ENCODE measurements at regions not wholly inside any gene's neighbourhood (a gene's known extent, or its start where the extent isn't known, plus 50 kb on each side); places are given as distances from the start of the nearest gene placed in this dataset.

GRCh38 chr1:25036117-25036546 is 106.1 kb upstream of the RUNX3 start (continued):
- TF ChIP-seq NBN (conservative IDR thresholded peaks at IDR 0.05), result 0 out of 2 replicates have a peak, but pooled peaks have one; percentile 10
- no peak for TF ChIP-seq ZNF782 (CRISPR knock-in tag; IDR thresholded peaks at IDR 0.05; ENCODE audit: borderline replicate concordance)
- TF ChIP-seq RAD51 (IDR thresholded peaks at IDR 0.05; ENCODE audit: borderline replicate concordance), result 0 out of 2 replicates have a peak, but pooled peaks have one; percentile 19
- no peak for TF ChIP-seq ZNF30 (CRISPR knock-in tag; IDR thresholded peaks at IDR 0.05)
- TF ChIP-seq SRSF4 (IDR thresholded peaks at IDR 0.05; ENCODE audit: low read depth, low read length, poor library complexity, severe bottlenecking), result no peak
- TF ChIP-seq ZFYVE20 (CRISPR knock-in tag; IDR thresholded peaks at IDR 0.05; ENCODE audit: borderline replicate concordance, low read depth), result no peak
- TF ChIP-seq NFE2L1 (CRISPR knock-in tag; IDR thresholded peaks at IDR 0.05; ENCODE audit: borderline replicate concordance), result no peak
- no peak for TF ChIP-seq ARID5B (CRISPR knock-in tag; IDR thresholded peaks at IDR 0.05)
- no peak for TF ChIP-seq TOPORS (CRISPR knock-in tag; IDR thresholded peaks at IDR 0.05)
- no peak for TF ChIP-seq PHF8 (CRISPR knock-in tag; IDR thresholded peaks at IDR 0.05)
- peak; percentile 38; the same call in 1 of the 2 replicates for TF ChIP-seq ATF7 (IDR thresholded peaks at IDR 0.05)
- TF ChIP-seq ATF7 (CRISPR knock-in tag; IDR thresholded peaks at IDR 0.05), result no peak
- TF ChIP-seq ZNF784 (CRISPR knock-in tag; IDR thresholded peaks at IDR 0.05; ENCODE audit: borderline replicate concordance), result no peak

Measured in HepG2 (cell line).